ENCODE measurements at regions not wholly inside any gene's neighbourhood (a gene's known extent, or its start where the extent isn't known, plus 50 kb on each side); places are given as distances from the start of the nearest gene placed in this dataset.

DNA sequence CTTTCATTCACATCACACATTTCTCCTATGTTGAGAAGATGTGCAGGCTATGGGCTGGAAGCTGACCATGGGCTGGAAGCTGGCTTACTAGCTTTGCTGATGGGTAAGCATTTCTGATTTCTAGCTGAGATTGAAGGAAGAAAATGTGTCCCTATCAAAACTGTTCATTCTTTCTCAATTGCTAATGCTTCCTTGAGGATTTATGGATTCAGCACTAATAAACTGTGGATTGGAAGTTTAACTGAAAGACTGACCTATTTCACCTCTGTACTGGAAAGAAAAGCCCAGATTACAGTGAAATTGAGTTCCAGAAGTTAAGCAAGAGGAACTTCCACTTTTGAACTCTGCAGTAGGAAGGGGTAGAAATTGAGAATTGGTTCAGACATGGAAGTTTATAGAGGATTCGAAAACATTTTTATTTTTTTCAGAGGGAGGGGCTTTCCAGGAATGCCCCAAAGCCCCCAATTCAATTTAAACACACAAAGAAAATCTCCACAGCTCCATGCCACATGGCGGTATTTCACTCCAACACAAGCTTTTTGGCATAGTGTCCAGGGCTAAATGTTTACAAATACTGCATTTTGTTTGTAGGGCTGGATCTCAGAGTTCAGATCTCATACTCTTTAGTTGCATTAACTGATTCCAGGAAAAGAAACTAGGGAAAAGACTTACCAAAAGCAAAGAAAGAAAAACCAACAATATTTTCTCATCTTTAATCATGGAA is 61.2 kb upstream of the ARGLU1 start:
- no peak for DNase-seq (ENCODE audit: low spot score in 2 of 2)
- H3K27me3 ChIP-seq (ENCODE audit: low read depth): no peaks in the 10 kb centered on the region; the same call in 1 of the 2 replicates
- H3K4me3 ChIP-seq: no peak overlapping the region
- H3K9me3 ChIP-seq: no peaks in the 10 kb centered on the region
- no peaks in the 10 kb centered on the region for H3K4me1 ChIP-seq
- in situ Hi-C loops (cut with MboI; ENCODE audit: low sequenced_read_pairs): no loop called here
- H3K36me3 ChIP-seq (replicated peaks): no peaks in the 10 kb centered on the region

DNA sequence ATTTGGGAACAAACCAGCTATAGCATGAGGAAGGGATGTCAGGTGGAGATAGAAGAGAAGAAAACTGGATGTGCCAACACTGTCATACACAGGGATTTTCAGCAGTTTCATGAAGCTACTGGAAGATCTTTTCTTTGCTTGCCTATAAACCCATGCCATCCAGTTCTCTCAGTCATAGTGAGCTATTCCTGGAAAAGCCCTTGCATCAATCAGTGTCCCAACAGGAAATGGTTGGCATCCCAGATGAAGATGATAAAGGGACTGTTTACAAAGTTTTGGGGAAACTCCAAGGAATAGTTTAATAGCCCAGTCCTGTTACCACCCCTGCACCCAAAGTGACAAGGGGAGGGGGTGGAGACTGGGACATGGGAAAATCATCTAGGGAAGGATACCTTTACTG is 58.5 kb upstream of the ARGLU1 start:
- H3K4me3 ChIP-seq: no peak overlapping the region
- no peaks in the 10 kb centered on the region for H3K9me3 ChIP-seq
- H3K27me3 ChIP-seq (ENCODE audit: low read depth): peaks cover 23% of the 10 kb centered on the region
- in situ Hi-C loops (cut with MboI; ENCODE audit: low sequenced_read_pairs): no loop called here
- no peaks in the 10 kb centered on the region for H3K4me1 ChIP-seq
- H3K36me3 ChIP-seq (replicated peaks): no peaks in the 10 kb centered on the region
- DNase-seq (ENCODE audit: low spot score in 2 of 2): no peak

DNA sequence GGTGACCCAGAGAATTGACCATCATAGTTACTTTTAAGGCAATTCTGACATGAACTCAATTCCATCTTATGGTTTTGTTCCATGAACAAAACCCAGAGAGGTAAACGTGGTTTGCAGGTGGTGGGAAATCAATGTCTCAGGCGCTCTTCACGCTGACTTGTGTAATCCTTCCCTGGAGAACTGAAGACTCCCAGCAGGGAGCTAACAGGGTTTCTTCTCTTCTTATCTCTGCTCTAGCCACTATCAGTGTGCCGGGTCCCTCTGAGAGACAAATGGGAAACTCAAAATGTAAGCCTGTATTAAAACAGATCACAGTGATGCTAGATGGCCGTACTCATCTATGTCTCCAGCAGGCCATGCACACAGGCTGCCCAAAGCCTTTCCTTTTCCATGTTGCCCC is 57.6 kb upstream of the ARGLU1 start:
- Histone ChIP-seq H3K9me3 (no peaks in the 10 kb centered on the region), H3K4me3 (no peak overlapping the region), H3K36me3 (replicated peaks) (no peaks in the 10 kb centered on the region), H3K27me3 (ENCODE audit: low read depth) (peaks cover 28% of the 10 kb centered on the region), H3K4me1 (no peaks in the 10 kb centered on the region)
- in situ Hi-C loops (cut with MboI; ENCODE audit: low sequenced_read_pairs): no loop called here
- no peak for DNase-seq (ENCODE audit: low spot score in 2 of 2)

DNA sequence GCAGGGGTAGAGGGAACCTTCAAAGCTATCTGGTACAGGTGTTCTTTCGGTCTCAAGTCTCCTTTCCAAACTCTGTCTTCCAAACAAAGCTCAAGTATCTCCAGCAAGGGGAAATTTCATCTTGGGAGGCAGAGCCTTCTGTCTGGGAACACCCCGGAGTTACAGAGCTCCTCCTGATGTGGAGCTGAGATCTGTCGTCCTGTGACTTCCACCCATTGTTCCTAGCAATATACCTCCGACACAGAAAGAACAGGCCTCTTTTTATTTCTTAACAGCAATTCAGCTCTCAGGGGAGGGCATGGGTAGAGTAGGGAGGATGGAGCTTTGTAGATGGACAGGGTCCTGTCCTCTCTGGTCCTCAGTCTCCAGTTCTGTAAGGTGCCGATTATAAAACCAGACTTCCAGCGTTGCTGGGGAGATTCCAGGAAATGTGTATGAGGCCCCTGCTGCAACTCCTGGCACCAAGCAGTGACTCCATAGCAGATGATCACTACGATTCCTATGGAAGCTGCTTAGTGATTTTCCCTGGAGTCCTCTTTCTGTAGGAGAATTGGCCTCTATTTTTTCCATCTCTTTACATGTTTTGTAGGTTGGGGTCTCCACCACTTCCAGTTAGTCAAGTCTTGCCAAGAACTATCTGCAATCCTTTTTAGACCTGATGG is 56.0 kb upstream of the ARGLU1 start:
- Histone ChIP-seq H3K36me3 (replicated peaks) (no peaks in the 10 kb centered on the region), H3K4me3 (no peak overlapping the region), H3K27me3 (ENCODE audit: low read depth) (peaks cover 28% of the 10 kb centered on the region), H3K9me3 (no peaks in the 10 kb centered on the region), H3K4me1 (no peaks in the 10 kb centered on the region)
- DNase-seq (ENCODE audit: low spot score in 2 of 2): no peak
- in situ Hi-C loops (cut with MboI; ENCODE audit: low sequenced_read_pairs): no loop called here

GRCh38 chr13:106621833-106622232 is 53.9 kb upstream of the ARGLU1 start:
- DNase-seq (ENCODE audit: low spot score in 2 of 2): no peak
- Histone ChIP-seq H3K4me1 (no peaks in the 10 kb centered on the region), H3K9me3 (no peaks in the 10 kb centered on the region), H3K27me3 (ENCODE audit: low read depth) (peaks cover 28% of the 10 kb centered on the region), H3K4me3 (no peak overlapping the region), H3K36me3 (replicated peaks) (no peaks in the 10 kb centered on the region)
- in situ Hi-C loops (cut with MboI; ENCODE audit: low sequenced_read_pairs): no loop called here

- Histone ChIP-seq H3K36me3 (replicated peaks) (no peaks in the 10 kb centered on the region), H3K4me1 (no peaks in the 10 kb centered on the region), H3K27me3 (ENCODE audit: low read depth) (peaks cover 28% of the 10 kb centered on the region), H3K4me3 (no peak overlapping the region), H3K9me3 (no peaks in the 10 kb centered on the region)
- DNase-seq (ENCODE audit: low spot score in 2 of 2): peak; percentile 46 to 61
- in situ Hi-C loops (cut with MboI; ENCODE audit: low sequenced_read_pairs): no loop called here
These were observed 52.0 kb upstream of the ARGLU1 start for GRCh38 chr13:106619688-106620555.

Measured in HAP-1 (cell line).